AG04450 (cell line): ENCODE measurements at regions not wholly inside any gene's neighbourhood (a gene's known extent, or its start where the extent isn't known, plus 50 kb on each side); places are given as distances from the start of the nearest gene placed in this dataset.

Experiments
- CTCF ChIA-PET: fragments of 300-600, 350-600 bp; formaldehyde crosslinking; extraction: SDS; loops from one replicate; lab custom pipeline; 2022; ENCODE audit warnings: antibody characterized with exemption, inconsistent platforms; lab: Charles Lee
- POLR2A ChIA-PET: fragments of 350-600 bp; formaldehyde crosslinking; extraction: SDS; loops from one replicate; lab custom pipeline; 2021; ENCODE audit warnings: antibody characterized with exemption, inconsistent platforms; lab: Yijun Ruan, JAX
- DNase-seq: peaks from one replicate; pipeline ENCODE4 v3.0.0-alpha.2; 2011; ENCODE audit warnings: low read depth, low spot score
- H3K27ac ChIP-seq: one replicate; pipeline ENCODE4 v1.5.1; 2012; ENCODE audit warnings: low read depth, low read length, control low read depth
- H3K27me3 ChIP-seq: one replicate; pipeline ENCODE4 v1.6.0; 2012; ENCODE audit warnings: low read length; ENCODE audit not compliant: control insufficient read depth, insufficient read depth
- H3K4me3 ChIP-seq: 2 replicates; pipeline ENCODE4 v1.5.1; 2011; ENCODE audit warnings: mild to moderate bottlenecking, low read depth, low read length, control low read depth
- H3K9me3 ChIP-seq: 2 replicates; pipeline ENCODE4 v1.5.1; 2012; ENCODE audit warnings: low read length; ENCODE audit not compliant: control insufficient read depth, insufficient read depth
- CTCF ChIP-seq: IDR thresholded peaks from 2 replicates; pipeline ENCODE4 v1.5.1; 2011; ENCODE audit warnings: low read depth, low read length, control low read depth, inconsistent platforms

- H3K27me3 ChIP-seq, result no peaks in the 10 kb centered on the region
- POLR2A ChIA-PET, result no interaction called here
- H3K9me3 ChIP-seq, result no peaks in the 10 kb centered on the region
- CTCF ChIA-PET, result no interaction called here
- H3K27ac ChIP-seq, result no peak overlapping the region
- H3K4me3 ChIP-seq, result no peak overlapping the region
- TF ChIP-seq CTCF, result no peak
- DNase-seq, result no peak
Observed at GRCh38 chr1:79519084-79519760, 512.7 kb upstream of the ADGRL4 start.

GRCh38 chr1:79517470-79518224 lies 511.1 kb upstream of the ADGRL4 start:
- ChIA-PET CTCF (interaction anchor here (0.8 to 1.1 kb wide), 2 partner anchors 15 to 646 kb away, joined by 3 read pairs; no protein-coding TSS in a partner anchor), POLR2A (no interaction called here)
- no peak for TF ChIP-seq CTCF
- DNase-seq, result no peak
- H3K9me3 ChIP-seq, result no peaks in the 10 kb centered on the region
- H3K4me3 ChIP-seq, result no peak overlapping the region
- H3K27me3 ChIP-seq, result no peaks in the 10 kb centered on the region
- H3K27ac ChIP-seq, result no peak overlapping the region

GRCh38 chr1:79507770-79508169 lies 501.2 kb upstream of the ADGRL4 start:
- DNase-seq, result no peak
- Histone ChIP-seq H3K9me3 (no peaks in the 10 kb centered on the region), H3K27ac (no peak overlapping the region), H3K27me3 (no peaks in the 10 kb centered on the region), H3K4me3 (no peak overlapping the region)
- TF ChIP-seq CTCF, result no peak
- ChIA-PET POLR2A (no interaction called here), CTCF (no interaction called here)

GRCh38 chr1:79501153-79501552 lies 494.6 kb upstream of the ADGRL4 start:
- no peak for DNase-seq
- POLR2A ChIA-PET, result no interaction called here

More at GRCh38 chr1:79501153-79501552, 494.6 kb upstream of the ADGRL4 start:
- Histone ChIP-seq H3K27me3 (no peaks in the 10 kb centered on the region), H3K9me3 (no peaks in the 10 kb centered on the region), H3K4me3 (no peak overlapping the region), H3K27ac (no peak overlapping the region)
- no peak for TF ChIP-seq CTCF
- CTCF ChIA-PET, result interaction anchor here (0.5 kb wide), 1 partner anchor 59 kb away, joined by 13 read pairs; no protein-coding TSS in a partner anchor
